COLO668 (cell line): ENCODE measurements at regions not wholly inside any gene's neighbourhood (a gene's known extent, or its start where the extent isn't known, plus 50 kb on each side); places are given as distances from the start of the nearest gene placed in this dataset.

Source experiments
- DNase-seq: peaks from one replicate; lab custom pipeline; 2025; ENCODE audit not compliant: unreplicated experiment; lab: John Stamatoyannopoulos, UW

DNA sequence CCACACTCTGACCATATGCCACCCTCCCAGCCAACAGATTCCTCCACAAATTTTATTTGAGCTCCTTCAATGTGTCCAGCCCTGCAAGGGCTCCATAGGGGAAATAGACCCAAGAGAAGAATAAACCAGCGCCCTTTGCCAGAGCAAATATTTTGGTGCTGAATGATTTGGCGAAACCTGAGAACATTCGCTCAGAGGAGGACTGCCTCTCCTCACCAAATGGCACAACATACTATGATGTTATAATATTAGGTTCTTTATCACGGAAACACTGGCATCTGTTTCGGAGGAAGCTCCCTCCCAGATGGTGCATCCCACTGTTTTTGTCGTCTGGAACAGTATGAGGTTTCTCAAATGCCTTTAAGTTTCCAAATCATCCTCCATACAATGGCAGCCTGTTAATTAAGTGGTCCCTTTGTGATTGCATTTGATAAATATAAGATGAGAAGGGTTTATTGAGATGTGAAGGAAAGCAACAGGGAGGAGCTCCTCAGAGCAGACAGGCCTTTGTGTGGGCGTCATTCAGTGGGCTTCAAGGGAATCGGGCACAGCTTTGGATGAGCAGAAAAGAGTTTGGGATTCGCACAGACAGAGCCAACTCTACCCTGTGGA lies 139.1 kb upstream of the ADRA1B start:
- DNase-seq = no peak

GRCh38 chr5:159779481-159779880 lies 136.8 kb upstream of the ADRA1B start:
- DNase-seq = no peak

GRCh38 chr5:159780246-159780645 lies 136.0 kb upstream of the ADRA1B start:
- no peak for DNase-seq

DNA sequence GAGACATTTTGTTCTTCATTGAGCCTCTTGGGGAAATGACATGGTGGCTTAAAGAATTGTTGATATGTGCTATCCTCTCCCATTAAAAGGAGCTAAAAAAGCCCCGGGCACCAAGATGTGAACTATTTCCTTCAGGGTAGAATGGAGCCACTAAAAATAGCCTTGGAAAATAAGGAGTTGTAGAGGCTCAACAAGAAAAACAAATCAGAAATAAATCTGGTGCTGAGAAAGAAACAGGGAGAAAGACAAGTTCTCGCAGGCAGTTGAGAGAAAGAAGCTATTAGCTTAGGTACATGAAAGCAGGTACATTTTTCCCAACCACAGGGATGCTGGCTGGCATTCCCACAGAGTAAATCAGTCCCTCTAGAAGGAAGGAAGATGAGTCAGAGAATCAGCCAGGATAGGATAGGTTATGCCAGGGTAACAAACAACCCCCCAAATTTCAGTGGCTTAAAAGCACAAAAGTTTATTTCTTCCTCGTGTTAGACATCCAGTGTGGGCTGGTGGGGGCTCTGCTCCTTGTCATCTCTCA lies 134.6 kb upstream of the ADRA1B start:
- no peak for DNase-seq

DNA sequence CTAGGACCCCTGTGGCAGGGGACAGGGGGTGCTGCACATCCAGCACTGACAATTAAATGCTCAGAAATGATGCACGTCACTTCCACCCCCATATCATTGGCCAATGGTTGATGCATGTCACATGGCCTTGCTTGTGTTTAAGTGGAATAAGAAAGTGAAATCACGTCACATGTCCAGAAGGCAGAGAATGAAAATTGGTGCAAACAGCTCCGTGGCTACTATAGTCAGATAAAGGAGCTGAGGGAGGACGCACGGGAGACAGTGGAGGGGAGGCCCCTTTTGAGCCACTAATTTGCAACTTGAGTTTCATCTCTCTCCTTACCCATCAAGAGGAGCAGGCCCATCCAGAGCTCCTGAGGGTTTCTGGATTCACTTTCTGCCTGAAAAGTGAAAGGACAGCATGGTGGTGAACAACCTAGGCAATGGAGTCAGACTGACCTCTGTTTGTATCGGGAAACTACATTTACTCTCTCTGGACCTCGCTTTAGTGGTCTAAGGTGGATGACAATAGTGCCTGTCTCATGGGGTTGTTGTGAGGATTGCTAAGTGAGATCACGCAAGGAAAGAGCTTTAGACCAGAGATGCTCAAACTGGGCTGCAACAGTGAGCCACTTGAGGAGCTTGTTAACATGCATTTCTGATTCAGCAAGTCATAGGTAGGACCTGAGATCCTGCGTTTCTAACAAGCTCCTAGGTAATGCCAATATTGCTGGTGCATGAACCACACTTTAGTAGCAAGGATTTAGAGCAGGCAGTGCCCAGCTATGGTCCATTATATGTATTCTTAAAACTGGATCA lies 133.9 kb upstream of the ADRA1B start:
- no peak for DNase-seq

DNA sequence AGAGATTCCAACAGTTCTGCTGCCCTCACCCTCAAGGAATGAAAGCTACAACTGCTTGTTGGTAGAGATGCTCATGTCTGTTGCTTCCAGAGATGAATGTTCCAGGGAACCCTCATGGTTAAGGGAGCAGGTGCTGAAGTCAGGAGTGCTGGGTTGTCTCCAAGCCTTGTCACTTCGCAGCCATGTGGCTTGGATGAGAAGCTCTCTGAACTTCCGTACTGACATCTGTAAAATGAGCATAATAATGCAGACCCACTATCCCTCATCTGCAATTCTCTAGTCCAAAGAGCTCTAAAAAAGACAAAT lies 133.3 kb upstream of the ADRA1B start:
- no peak for DNase-seq

- no peak for DNase-seq
These were observed 132.5 kb upstream of the ADRA1B start for GRCh38 chr5:159783726-159784247.

GRCh38 chr5:159784993-159785392 lies 131.3 kb upstream of the ADRA1B start:
- no peak for DNase-seq

- no peak for DNase-seq
These were observed 130.6 kb upstream of the ADRA1B start for GRCh38 chr5:159785656-159786055.

DNA sequence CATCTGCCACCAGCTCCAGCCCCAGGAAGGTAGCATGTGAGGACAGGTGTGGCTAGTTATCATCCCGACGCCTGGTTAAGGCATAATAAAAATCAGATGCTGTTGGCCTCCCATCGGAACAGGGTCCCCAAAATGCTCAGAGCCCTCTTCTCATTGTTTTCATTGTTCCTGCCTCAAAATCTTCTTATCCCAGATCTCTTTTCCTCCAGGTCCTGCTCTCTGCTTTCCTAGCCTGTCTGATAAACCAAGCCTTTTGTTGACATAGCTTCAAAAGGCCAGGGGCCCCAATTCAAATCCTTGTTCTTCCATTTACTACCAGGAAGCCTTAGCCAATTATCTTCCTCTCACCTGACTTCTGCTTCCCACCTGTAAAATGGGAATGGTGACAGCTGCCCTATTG lies 130.1 kb upstream of the ADRA1B start:
- no peak for DNase-seq

- no peak for DNase-seq
These were observed 129.2 kb upstream of the ADRA1B start for GRCh38 chr5:159786901-159787691.

DNA sequence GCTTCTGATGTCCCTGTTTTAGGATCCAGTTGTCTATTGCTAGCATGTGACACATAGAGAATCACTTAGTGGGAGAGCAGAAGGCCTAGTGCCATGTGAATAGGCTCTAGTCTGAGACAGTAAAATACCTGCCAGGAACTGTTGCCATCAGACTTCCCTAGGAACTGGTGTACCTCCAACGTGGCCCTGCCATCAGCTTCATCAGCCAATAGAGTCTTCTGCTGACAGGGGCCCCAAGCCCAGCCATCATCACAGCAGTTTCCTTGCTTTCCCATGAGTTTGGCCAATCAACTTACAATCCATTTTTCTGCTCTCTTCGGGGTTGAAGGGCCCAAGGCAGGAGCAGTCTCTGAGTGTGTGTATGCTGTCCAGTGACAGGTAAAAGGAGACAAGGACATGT lies 128.4 kb upstream of the ADRA1B start:
- DNase-seq = no peak

DNA sequence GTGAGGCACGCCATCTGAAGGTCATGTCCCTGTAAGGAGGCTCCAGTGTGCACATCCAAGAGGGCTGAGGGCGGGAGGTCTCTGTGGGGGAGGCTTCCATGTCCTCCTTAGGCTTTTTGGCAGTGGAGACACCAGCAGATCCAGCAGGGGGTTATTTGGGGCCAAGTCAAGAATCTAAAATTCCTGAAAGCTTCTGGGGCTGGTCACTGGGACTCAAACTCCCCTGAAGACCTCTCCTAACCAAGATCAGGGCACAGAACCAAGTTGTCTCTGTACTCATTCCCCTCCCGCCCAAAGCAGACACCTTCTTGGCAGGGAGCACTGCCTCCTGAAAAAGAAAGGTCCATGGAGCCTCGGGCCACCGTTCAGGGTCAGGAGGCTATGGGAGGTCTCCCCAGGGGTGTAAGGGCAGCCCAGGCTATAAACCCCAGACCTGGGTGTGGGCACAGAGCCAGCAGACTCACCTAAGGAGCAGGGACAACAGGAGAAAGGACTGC lies 127.4 kb upstream of the ADRA1B start:
- no peak for DNase-seq

DNA sequence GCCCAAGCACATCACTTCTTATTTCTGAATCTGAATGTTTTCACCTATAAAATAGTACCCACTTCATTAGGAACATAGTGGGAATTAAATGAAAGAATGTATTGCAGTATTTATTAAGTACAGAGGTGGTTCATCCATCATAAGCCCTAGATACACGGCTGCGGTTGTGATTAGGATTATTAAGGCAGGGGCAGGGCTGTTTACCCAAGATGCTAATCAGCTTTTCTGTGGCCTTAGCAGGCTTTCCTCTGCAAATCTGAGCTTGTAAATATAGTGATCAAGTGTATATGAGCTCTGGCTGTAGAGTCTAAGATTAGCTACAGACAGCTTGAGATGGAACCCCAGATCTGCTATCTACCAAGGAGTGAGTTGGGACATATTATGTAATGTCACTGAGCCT lies 124.1 kb upstream of the ADRA1B start:
- DNase-seq = no peak

- DNase-seq = no peak
These were observed 118.9 kb upstream of the ADRA1B start for GRCh38 chr5:159797261-159797970.

DNA sequence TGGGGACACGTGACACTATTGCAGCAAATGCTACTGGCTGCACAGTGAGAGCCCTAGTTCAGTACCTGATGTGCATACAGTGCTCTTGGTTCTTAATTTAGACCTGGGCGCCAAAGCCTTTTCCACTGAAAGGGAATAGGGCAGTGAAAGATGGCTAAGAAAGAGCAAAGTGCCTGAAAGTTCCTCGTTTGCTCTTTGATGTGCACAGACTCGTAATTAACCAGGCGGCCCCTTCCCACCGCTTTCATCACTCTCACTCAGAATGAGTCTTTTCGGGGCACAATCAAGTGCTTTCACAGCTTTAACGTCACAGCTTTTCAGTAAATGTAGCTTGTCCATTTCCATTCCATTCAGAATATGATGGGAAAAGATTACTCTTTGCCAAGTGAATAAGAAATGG lies 116.6 kb upstream of the ADRA1B start:
- no peak for DNase-seq

DNA sequence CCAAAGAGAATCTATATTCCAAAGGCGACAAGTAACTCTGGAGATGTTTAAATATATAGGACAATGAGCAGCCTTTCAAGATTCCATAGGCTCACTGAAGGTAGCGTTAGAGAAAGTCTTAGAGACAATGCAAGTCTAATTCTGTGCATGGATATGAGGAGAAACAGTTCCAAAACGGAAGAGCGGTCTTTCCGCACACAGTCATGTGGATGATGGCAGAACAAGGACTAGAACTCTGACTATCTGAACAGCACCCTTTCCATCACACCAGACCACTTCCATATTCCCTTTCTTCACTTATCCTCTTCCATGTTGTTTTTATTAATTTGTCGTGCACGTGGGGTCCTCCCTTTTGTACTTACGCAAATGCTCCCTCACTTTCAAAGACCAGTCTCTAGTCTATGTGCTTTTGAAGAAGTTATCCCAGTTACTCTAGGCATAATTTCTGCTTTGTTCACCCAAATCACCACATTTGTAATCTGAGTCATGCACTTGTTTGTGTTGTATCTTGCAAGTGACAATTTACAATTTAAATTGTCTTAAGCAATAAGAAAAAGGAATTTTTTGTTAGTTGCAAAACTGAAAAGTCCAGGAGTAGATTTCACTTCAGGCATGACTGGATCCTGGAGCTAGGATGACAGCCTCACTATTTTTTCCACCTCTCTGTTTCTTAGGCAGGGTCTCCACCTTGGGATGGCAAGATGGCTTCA lies 116.0 kb upstream of the ADRA1B start:
- no peak for DNase-seq

DNA sequence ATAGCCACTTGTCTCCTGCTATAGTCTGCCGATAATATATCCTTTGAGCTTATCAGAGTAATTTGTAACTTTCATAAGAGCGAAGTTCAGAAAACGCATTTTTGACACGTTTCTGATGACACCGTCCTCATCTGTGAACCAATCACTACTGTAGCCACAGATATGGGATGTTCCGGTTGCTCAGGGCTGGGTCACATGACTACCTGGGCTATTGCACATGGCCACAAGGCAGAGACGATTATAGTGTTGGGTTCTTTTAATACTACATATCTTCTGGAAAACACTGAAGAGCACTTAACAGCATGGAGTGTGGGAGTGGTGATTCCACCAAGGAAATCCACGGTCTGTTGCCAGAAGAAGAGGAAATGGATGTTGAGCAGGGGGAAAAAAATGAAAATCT lies 115.0 kb upstream of the ADRA1B start:
- DNase-seq = no peak

DNA sequence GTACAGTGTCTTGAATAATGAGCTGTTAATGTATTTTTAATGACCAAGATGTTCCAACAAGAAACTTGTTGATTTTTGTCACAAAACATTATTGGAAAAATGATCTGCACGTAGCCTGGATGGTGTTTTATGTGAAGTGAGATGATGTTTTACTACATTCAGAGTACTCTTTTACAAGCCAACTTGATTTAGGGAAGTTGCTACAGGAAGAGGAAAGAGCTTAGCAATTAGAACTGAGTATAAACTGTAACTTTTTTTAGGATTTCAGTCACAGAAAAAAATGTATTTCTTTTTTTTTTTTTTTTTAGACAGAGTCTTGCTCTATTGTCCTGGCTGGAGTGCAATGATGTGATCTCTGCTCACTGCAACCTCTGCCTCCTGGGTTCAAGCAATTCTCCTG lies 113.6 kb upstream of the ADRA1B start:
- DNase-seq = no peak

GRCh38 chr5:159804121-159804520 lies 112.2 kb upstream of the ADRA1B start:
- DNase-seq = no peak
